ENCODE measurements at regions not wholly inside any gene's neighbourhood (a gene's known extent, or its start where the extent isn't known, plus 50 kb on each side); places are given as distances from the start of the nearest gene placed in this dataset.

- TF ChIP-seq SPI1 (IDR thresholded peaks at IDR 0.05; ENCODE audit: borderline replicate concordance, low read depth) (no peak), GABPA (IDR thresholded peaks at IDR 0.05; ENCODE audit: low read depth) (no peak), CTCF (IDR thresholded peaks at IDR 0.05; ENCODE audit: insufficient read depth, low read length) (no peak), POLR2AphosphoS5 (IDR thresholded peaks at IDR 0.05; ENCODE audit: low read depth) (no peak), REST (IDR thresholded peaks at IDR 0.05; ENCODE audit: insufficient replicate concordance, low read depth) (no peak)
- Histone ChIP-seq H3K4me3 (replicated peaks; ENCODE audit: insufficient read depth, low read length) (no peak overlapping the region), H3K27ac (replicated peaks) (no peak overlapping the region), H3K27me3 (ENCODE audit: insufficient read depth, poor library complexity, severe bottlenecking) (no peaks in the 10 kb centered on the region)
- DNase-seq (ENCODE audit: low read depth in 1 of 2, low spot score in 1 of 2): no peak
Observed at GRCh38 chr1:203404546-203404945, 53.6 kb upstream of the FMOD start.

GRCh38 chr1:203405703-203406438 lies 54.9 kb upstream of the FMOD start:
- DNase-seq (ENCODE audit: low read depth in 1 of 2, low spot score in 1 of 2): no peak
- no peak overlapping the region for H3K27ac ChIP-seq (replicated peaks)
- TF ChIP-seq POLR2AphosphoS5 (IDR thresholded peaks at IDR 0.05; ENCODE audit: low read depth) (no peak), SPI1 (IDR thresholded peaks at IDR 0.05; ENCODE audit: borderline replicate concordance, low read depth) (no peak), GABPA (IDR thresholded peaks at IDR 0.05; ENCODE audit: low read depth) (no peak), REST (IDR thresholded peaks at IDR 0.05; ENCODE audit: insufficient replicate concordance, low read depth) (no peak), CTCF (IDR thresholded peaks at IDR 0.05; ENCODE audit: insufficient read depth, low read length) (no peak)
- no peak overlapping the region for H3K4me3 ChIP-seq (replicated peaks; ENCODE audit: insufficient read depth, low read length)
- H3K27me3 ChIP-seq (ENCODE audit: insufficient read depth, poor library complexity, severe bottlenecking): no peaks in the 10 kb centered on the region

GRCh38 chr1:203406446-203407045 lies 55.6 kb upstream of the FMOD start:
- TF ChIP-seq CTCF (IDR thresholded peaks at IDR 0.05; ENCODE audit: insufficient read depth, low read length): no peak
- TF ChIP-seq GABPA (IDR thresholded peaks at IDR 0.05; ENCODE audit: low read depth): no peak
- no peak for TF ChIP-seq POLR2AphosphoS5 (IDR thresholded peaks at IDR 0.05; ENCODE audit: low read depth)
- no peak for TF ChIP-seq REST (IDR thresholded peaks at IDR 0.05; ENCODE audit: insufficient replicate concordance, low read depth)
- no peak for TF ChIP-seq SPI1 (IDR thresholded peaks at IDR 0.05; ENCODE audit: borderline replicate concordance, low read depth)
- no peak for DNase-seq (ENCODE audit: low read depth in 1 of 2, low spot score in 1 of 2)

More at GRCh38 chr1:203406446-203407045, 55.6 kb upstream of the FMOD start:
- Histone ChIP-seq H3K4me3 (replicated peaks; ENCODE audit: insufficient read depth, low read length) (no peak overlapping the region), H3K27me3 (ENCODE audit: insufficient read depth, poor library complexity, severe bottlenecking) (no peaks in the 10 kb centered on the region), H3K27ac (replicated peaks) (no peak overlapping the region)
